Sigmoid colon (tissue), 6 donors: ENCODE measurements at regions not wholly inside any gene's neighbourhood (a gene's known extent, or its start where the extent isn't known, plus 50 kb on each side); places are given as distances from the start of the nearest gene placed in this dataset.

Experiments
- DNase-seq: peaks from one replicate; pipeline ENCODE4 v3.0.0-alpha.2; 2019
- H3K27ac ChIP-seq, 4 donors: fragments of 200-600 bp; sonication (generic); one replicate each; pipeline ENCODE4 v1.5.1; 2016 to 2019; ENCODE audit warnings: mild to moderate bottlenecking in 1 of 4
- H3K27me3 ChIP-seq, 3 donors: fragments of 200-600 bp; sonication (generic); one replicate each; pipeline ENCODE4 v1.5.1; 2019; ENCODE audit warnings: mild to moderate bottlenecking in 1 of 3
- H3K36me3 ChIP-seq, 4 donors: fragments of 200-600 bp; sonication (generic); one replicate each; pipeline ENCODE4 v1.5.1; 2016 to 2019
- H3K4me1 ChIP-seq, 4 donors: fragments of 200-600 bp; sonication (generic); one replicate each; pipeline ENCODE4 v1.5.1; 2017 to 2019
- H3K4me3 ChIP-seq, 4 donors: fragments of 200-600 bp; sonication (generic); one replicate each; pipeline ENCODE4 v1.5.1; 2017 to 2019; ENCODE audit warnings: mild to moderate bottlenecking in 2 of 4, moderate library complexity in 1 of 4
- H3K9me3 ChIP-seq, 4 donors: fragments of 200-600 bp in 3 of 4; sonication (generic) in 3 of 4; one replicate each; pipeline versions ENCODE4 v1.5.1 to v1.6.1; 2013 to 2019
- EP300 ChIP-seq, 4 donors: sonication (generic); formaldehyde crosslinking; IDR thresholded peaks; one replicate each; pipeline ENCODE4 v1.6.1; 2017; ENCODE audit warnings: antibody characterized with exemption in 4 of 4
- POLR2A ChIP-seq, 2 donors: fragments of 450-650 bp; IDR thresholded peaks; one replicate each; pipeline ENCODE4 v1.6.1; 2016; ENCODE audit warnings: antibody characterized with exemption in 2 of 2, mild to moderate bottlenecking in 2 of 2, moderate library complexity in 2 of 2
- POLR2AphosphoS5 ChIP-seq, 4 donors: sonication (generic); formaldehyde crosslinking; IDR thresholded peaks; one replicate each; pipeline ENCODE4 v1.6.1; 2017; ENCODE audit warnings: antibody characterized with exemption in 4 of 4
- WGBS, 2 donors: extraction: QIAGEN DNeasy Blood & Tissue Kit; methylation state at CpG; one replicate each; pipeline ENCODE4 v1.1.7; 2013; 5-methylcytosine and 5-hydroxymethylcytosine counted together
- intact Hi-C: fragments of 100-400 bp; cut with DNase I; formaldehyde crosslinking; loops from one replicate; pipeline ENCODE4 v1.15.1; 2023
- TF ChIP-seq, protein P1 (sequence below), 4 experiments: fragments of 450-650 bp in 3 of 4; fragments of 200-600 bp in 1 of 4; IDR thresholded peaks; one replicate each; pipeline ENCODE4 v1.5.1; 2016 to 2019; ENCODE audit warnings: antibody characterized with exemption in 4 of 4, mild to moderate bottlenecking in 3 of 4, moderate library complexity in 2 of 4
- donor health status: healthy with polysubstance abuse.
- donor health status: healthy.

DNA sequence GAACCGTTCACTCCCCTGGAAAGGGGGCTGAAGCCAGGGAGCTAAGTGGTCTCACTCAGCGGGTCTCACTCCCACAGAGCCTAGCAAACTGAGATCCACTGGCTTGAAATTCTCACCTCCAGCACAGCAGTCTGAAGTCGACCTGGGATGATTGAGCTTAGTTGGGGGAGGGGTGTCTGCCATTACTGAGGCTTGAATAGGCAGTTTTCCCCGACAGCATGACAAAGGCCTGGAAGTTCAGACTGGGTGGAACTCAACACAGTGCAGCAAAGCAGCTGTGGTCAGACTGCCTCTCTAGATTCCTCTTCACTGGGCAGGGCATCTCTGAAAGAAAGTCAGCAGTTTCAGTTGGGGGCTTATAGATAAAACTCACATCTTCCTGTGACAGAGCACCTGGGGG lies 292.5 kb downstream of the NUP35 start:
- H3K27ac ChIP-seq, result no peak overlapping the region
- no peaks in the 10 kb centered on the region for H3K36me3 ChIP-seq
- H3K4me1 ChIP-seq, result no peaks in the 10 kb centered on the region
- intact Hi-C loops, result no loop called here
- DNase-seq, result no peak
- H3K9me3 ChIP-seq, result no peaks in the 10 kb centered on the region
- TF ChIP-seq POLR2AphosphoS5 (IDR thresholded peaks at IDR 0.05) (no peak), EP300 (IDR thresholded peaks at IDR 0.05) (no peak), POLR2A (IDR thresholded peaks at IDR 0.05) (no peak)
- TF ChIP-seq, protein P1, sequence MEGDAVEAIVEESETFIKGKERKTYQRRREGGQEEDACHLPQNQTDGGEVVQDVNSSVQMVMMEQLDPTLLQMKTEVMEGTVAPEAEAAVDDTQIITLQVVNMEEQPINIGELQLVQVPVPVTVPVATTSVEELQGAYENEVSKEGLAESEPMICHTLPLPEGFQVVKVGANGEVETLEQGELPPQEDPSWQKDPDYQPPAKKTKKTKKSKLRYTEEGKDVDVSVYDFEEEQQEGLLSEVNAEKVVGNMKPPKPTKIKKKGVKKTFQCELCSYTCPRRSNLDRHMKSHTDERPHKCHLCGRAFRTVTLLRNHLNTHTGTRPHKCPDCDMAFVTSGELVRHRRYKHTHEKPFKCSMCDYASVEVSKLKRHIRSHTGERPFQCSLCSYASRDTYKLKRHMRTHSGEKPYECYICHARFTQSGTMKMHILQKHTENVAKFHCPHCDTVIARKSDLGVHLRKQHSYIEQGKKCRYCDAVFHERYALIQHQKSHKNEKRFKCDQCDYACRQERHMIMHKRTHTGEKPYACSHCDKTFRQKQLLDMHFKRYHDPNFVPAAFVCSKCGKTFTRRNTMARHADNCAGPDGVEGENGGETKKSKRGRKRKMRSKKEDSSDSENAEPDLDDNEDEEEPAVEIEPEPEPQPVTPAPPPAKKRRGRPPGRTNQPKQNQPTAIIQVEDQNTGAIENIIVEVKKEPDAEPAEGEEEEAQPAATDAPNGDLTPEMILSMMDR (IDR thresholded peaks at IDR 0.05), result no peak
- 76 to 79% methylated on average over 4 of the region's 4 CpGs for WGBS, 2 donors
- H3K27me3 ChIP-seq, result no peaks in the 10 kb centered on the region
- H3K4me3 ChIP-seq, result no peak overlapping the region

DNA sequence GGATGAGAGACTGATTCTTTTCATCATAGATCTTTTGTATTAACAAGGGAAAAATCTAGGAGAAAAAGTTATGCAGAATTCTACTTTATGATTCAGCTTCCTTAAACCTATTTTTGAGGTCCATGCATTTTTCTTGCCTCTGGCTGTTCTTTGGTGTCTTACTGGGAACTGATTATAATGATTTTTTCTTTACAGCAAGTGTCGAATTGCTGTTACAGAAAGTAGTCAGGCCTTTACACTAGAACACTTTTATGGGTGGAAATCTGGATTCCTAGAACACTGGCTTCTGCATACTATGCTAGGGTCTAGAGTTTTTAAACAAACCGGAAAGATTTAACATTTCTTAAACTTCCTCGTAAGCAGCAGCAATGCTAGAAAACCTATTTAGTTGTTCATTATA lies 302.6 kb downstream of the NUP35 start:
- no peaks in the 10 kb centered on the region for H3K27me3 ChIP-seq
- intact Hi-C loops, result no loop called here
- no peak overlapping the region for H3K4me3 ChIP-seq
- no peaks in the 10 kb centered on the region for H3K4me1 ChIP-seq
- no peaks in the 10 kb centered on the region for H3K36me3 ChIP-seq
- TF ChIP-seq EP300 (IDR thresholded peaks at IDR 0.05), result no peak
- TF ChIP-seq, protein P1 (IDR thresholded peaks at IDR 0.05), result no peak
- TF ChIP-seq POLR2AphosphoS5 (IDR thresholded peaks at IDR 0.05), result no peak
- no peak for TF ChIP-seq POLR2A (IDR thresholded peaks at IDR 0.05)
- H3K9me3 ChIP-seq, result peaks cover 0 to 4% (median 0%) of the 10 kb centered on the region in 4 donors
- no peak for DNase-seq
- H3K27ac ChIP-seq, result no peak overlapping the region
- WGBS, 2 donors, result 83 to 89% methylated on average over 3 of the region's 3 CpGs

DNA sequence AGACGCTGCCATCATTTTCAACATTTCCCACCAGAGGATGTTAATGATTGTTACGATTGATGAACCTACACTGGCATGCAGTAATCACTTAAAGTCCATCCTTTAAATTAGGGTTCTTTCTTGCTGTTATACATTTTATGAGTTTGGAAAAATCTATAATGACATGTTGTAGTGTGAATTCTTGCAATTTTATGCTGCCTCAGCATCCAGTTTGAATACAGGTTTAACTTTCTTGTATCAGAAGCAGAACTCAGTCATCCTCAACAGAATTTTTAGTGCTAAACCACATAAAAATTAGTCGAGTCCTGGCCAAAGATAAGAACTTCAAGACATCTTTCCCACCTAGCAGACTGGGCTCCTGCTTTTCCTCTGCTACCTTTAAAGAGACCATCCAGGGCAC lies 303.3 kb downstream of the NUP35 start:
- WGBS, 2 donors, result 89 to 91% methylated on average over 3 of the region's 3 CpGs
- no peak overlapping the region for H3K27ac ChIP-seq
- no peak overlapping the region for H3K4me3 ChIP-seq
- intact Hi-C loops, result no loop called here
- no peak for DNase-seq
- peaks cover 0 to 4% (median 0%) of the 10 kb centered on the region in 4 donors for H3K9me3 ChIP-seq
- no peaks in the 10 kb centered on the region for H3K36me3 ChIP-seq
- H3K27me3 ChIP-seq, result no peaks in the 10 kb centered on the region
- no peak for TF ChIP-seq POLR2AphosphoS5 (IDR thresholded peaks at IDR 0.05)
- no peak for TF ChIP-seq POLR2A (IDR thresholded peaks at IDR 0.05)
- no peaks in the 10 kb centered on the region for H3K4me1 ChIP-seq

DNA sequence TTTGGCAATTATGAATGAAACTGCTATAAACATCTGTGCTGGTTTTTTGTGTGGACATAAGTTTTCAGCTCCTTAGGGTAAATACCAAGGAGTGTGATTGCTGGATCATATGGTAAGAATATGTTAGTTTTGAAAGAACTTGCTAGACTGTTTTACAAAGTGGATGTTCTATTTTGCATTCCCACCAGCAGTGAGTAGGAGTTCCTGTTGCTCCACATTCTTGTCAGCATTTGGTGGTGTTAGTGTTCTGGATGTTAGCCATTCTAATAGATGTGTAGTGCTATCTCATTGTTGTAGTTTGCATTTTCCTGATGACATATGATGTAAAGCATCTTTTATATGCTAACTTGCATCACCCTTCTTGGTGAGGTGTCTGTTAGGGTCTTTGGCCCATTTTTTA lies 304.6 kb downstream of the NUP35 start:
- Histone ChIP-seq H3K36me3 (no peaks in the 10 kb centered on the region), H3K27me3 (no peaks in the 10 kb centered on the region), H3K4me1 (no peaks in the 10 kb centered on the region), H3K4me3 (no peak overlapping the region), H3K27ac (no peak overlapping the region), H3K9me3 (peaks cover 0 to 4% (median 0%) of the 10 kb centered on the region in 4 donors)
- no peak for TF ChIP-seq EP300 (IDR thresholded peaks at IDR 0.05)
- no peak for TF ChIP-seq POLR2A (IDR thresholded peaks at IDR 0.05)
- intact Hi-C loops, result no loop called here
- no peak for DNase-seq

DNA sequence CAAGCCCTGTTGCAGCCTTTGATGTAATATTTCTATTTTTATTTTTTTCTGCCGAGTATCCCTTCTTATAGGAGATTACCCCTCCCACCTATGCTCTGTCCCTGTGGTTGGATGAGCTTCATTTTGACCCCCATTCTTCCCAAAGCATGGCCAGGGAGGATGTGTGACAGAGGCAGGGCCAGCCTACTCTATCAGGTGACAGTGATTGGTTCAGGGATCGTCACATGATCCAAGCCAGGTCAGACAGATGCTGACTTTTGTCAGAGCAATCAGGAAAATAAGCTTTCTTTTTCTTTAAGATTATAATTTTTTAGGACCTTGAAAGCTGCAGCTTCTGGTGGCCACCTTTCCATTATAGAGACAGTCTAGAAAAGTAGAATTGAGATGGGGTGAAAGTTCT lies 314.3 kb downstream of the NUP35 start:
- no peak for DNase-seq
- TF ChIP-seq, protein P1 (IDR thresholded peaks at IDR 0.05), result no peak
- TF ChIP-seq EP300 (IDR thresholded peaks at IDR 0.05), result no peak
- no peak for TF ChIP-seq POLR2A (IDR thresholded peaks at IDR 0.05)
- TF ChIP-seq POLR2AphosphoS5 (IDR thresholded peaks at IDR 0.05), result no peak
- Histone ChIP-seq H3K36me3 (no peaks in the 10 kb centered on the region), H3K4me3 (no peak overlapping the region), H3K9me3 (no peaks in the 10 kb centered on the region), H3K4me1 (no peaks in the 10 kb centered on the region), H3K27me3 (no peaks in the 10 kb centered on the region), H3K27ac (no peak overlapping the region)
- intact Hi-C loops, result no loop called here
- 96 to 97% methylated on average over 2 of the region's 2 CpGs for WGBS, 2 donors

DNA sequence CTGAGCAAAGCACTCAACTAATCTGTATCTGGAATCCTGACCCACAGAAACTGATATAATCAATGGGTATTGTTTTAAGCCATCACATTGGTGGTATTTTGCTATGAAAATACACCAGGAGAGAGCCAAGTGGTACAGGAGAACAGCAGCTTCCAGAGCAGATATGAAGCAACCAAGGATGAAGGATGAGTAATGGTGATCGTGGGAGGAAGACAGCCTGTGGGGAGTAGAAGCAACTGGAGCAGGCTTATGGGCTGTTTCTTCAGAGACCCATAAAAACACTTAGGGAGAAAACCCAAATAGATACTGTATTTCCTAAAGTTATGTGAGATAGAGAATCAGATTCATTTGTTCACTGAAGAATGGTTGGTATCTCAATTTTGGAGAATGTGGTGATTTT lies 330.8 kb downstream of the NUP35 start:
- Histone ChIP-seq H3K4me3 (no peak overlapping the region), H3K4me1 (no peaks in the 10 kb centered on the region), H3K27me3 (no peaks in the 10 kb centered on the region), H3K27ac (no peak overlapping the region), H3K9me3 (no peaks in the 10 kb centered on the region), H3K36me3 (no peaks in the 10 kb centered on the region)
- no peak for DNase-seq
- 74 to 88% methylated on average over 1 of the region's 1 CpG for WGBS, 2 donors
- intact Hi-C loops, result no loop called here
- TF ChIP-seq POLR2A (IDR thresholded peaks at IDR 0.05) (no peak), EP300 (IDR thresholded peaks at IDR 0.05) (no peak), POLR2AphosphoS5 (IDR thresholded peaks at IDR 0.05) (no peak)
- TF ChIP-seq, protein P1 (IDR thresholded peaks at IDR 0.05), result no peak
